ENCODE measurements at regions not wholly inside any gene's neighbourhood (a gene's known extent, or its start where the extent isn't known, plus 50 kb on each side); places are given as distances from the start of the nearest gene placed in this dataset.

DNA sequence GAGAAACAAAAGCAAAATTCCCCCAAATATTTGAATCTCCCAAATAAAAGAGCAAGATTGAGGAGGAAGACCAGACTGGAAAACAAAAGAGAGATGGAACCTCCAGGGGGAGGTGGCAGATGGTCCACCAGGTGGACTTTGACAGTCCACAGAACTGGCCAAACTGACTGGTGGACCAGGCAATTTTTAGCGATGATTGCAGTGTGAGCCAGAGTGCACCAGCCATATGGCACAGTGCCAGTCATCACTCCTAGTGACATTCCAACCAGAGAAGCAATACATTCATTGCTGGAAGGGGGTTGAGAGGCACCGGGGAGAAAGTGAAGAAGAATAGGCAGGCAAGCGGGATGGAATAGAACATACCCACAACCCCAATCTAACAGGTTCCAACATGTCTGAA, 182.9 kb downstream of the EXOC5 start:
- WGBS (ENCODE audit: low lambda C conversion rate, missing lambda C conversion rate), result 86% methylated on average over 3 of the region's 3 CpGs
- Histone ChIP-seq H2AFZ (no peak overlapping the region), H3K9me3 (ENCODE audit: low read depth) (no peaks in the 10 kb centered on the region), H3K79me2 (no peaks in the 10 kb centered on the region), H3K27me3 (no peaks in the 10 kb centered on the region), H3K27ac (no peak overlapping the region), H3K4me1 (ENCODE audit: insufficient read depth) (no peaks in the 10 kb centered on the region), H3K4me2 (no peak overlapping the region), H3K4me3 (no peak overlapping the region), H3K9me2 (replicated peaks; ENCODE audit: insufficient read depth) (no peaks in the 10 kb centered on the region), H3K36me3 (replicated peaks; ENCODE audit: insufficient read depth, low read depth) (no peaks in the 10 kb centered on the region), H4K20me1 (ENCODE audit: insufficient read depth, poor library complexity, severe bottlenecking) (no peaks in the 10 kb centered on the region)
- no peak for DNase-seq (ENCODE audit: low spot score)
- no peak for TF ChIP-seq EZH2 (IDR thresholded peaks at IDR 0.05; ENCODE audit: borderline replicate concordance)
- no peak for TF ChIP-seq CTCF (IDR thresholded peaks at IDR 0.05; ENCODE audit: poor library complexity)
- TF ChIP-seq EZH2phosphoT487 (IDR thresholded peaks at IDR 0.05; ENCODE audit: low read depth, severe bottlenecking, unreplicated experiment), result no peak

DNA sequence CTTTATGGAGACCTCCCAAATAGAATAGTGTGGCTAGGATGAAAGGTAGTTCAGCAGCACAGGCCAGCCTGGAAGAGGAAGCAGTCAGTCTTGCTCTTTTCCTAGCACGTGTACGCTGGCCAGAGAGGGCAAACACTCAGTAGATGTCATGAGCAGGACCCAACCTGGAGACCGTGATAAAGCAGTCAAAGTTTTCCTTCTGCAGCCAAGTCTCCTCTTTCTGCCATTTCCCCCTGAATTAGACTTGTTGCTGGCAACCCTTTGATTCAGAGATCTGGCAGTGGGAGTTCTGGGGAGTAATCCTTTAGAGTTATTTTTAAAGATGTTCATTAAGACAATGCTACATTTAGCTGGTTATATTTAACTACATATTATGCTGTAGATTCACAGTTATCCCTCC, 183.7 kb downstream of the EXOC5 start:
- 92% methylated on average over 3 of the region's 3 CpGs for WGBS (ENCODE audit: low lambda C conversion rate, missing lambda C conversion rate)
- no peak overlapping the region for H3K4me3 ChIP-seq
- no peak overlapping the region for H2AFZ ChIP-seq
- H4K20me1 ChIP-seq (ENCODE audit: insufficient read depth, poor library complexity, severe bottlenecking), result no peaks in the 10 kb centered on the region
- no peak for DNase-seq (ENCODE audit: low spot score)
- no peaks in the 10 kb centered on the region for H3K36me3 ChIP-seq (replicated peaks; ENCODE audit: insufficient read depth, low read depth)
- TF ChIP-seq CTCF (IDR thresholded peaks at IDR 0.05; ENCODE audit: poor library complexity), result no peak
- TF ChIP-seq EZH2phosphoT487 (IDR thresholded peaks at IDR 0.05; ENCODE audit: low read depth, severe bottlenecking, unreplicated experiment), result no peak
- TF ChIP-seq EZH2 (IDR thresholded peaks at IDR 0.05; ENCODE audit: borderline replicate concordance), result no peak
- H3K79me2 ChIP-seq, result no peaks in the 10 kb centered on the region
- H3K9me3 ChIP-seq (ENCODE audit: low read depth), result no peaks in the 10 kb centered on the region
- no peaks in the 10 kb centered on the region for H3K9me2 ChIP-seq (replicated peaks; ENCODE audit: insufficient read depth)
- no peak overlapping the region for H3K4me2 ChIP-seq
- H3K4me1 ChIP-seq (ENCODE audit: insufficient read depth), result no peaks in the 10 kb centered on the region
- H3K27ac ChIP-seq, result no peak overlapping the region
- no peaks in the 10 kb centered on the region for H3K27me3 ChIP-seq

DNA sequence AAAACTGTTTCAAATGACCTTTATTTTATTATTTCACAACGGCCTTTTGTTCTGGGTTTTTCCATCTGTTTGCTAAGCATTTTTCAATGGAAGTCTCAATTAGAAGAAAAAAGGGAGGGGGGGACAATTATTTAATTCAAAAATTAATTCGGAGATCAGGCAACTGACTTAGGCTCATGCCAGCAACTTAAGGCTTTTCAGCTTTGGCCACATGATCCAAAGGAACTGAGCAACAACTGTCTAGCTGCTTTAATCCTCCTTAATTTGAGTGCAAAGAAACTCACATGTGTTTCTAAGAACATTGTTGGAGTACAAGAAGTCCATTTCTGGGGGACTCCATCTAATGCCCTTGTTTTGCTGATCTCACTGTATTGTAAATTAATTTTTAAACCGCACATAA, 188.0 kb downstream of the EXOC5 start:
- no peaks in the 10 kb centered on the region for H3K27me3 ChIP-seq
- H3K4me3 ChIP-seq, result no peak overlapping the region
- H3K79me2 ChIP-seq, result no peaks in the 10 kb centered on the region
- DNase-seq (ENCODE audit: low spot score), result no peak
- no peak overlapping the region for H3K4me2 ChIP-seq
- no peaks in the 10 kb centered on the region for H3K4me1 ChIP-seq (ENCODE audit: insufficient read depth)
- H4K20me1 ChIP-seq (ENCODE audit: insufficient read depth, poor library complexity, severe bottlenecking), result no peaks in the 10 kb centered on the region
- WGBS (ENCODE audit: low lambda C conversion rate, missing lambda C conversion rate), result 89% methylated on average over 3 of the region's 3 CpGs
- H3K36me3 ChIP-seq (replicated peaks; ENCODE audit: insufficient read depth, low read depth), result no peaks in the 10 kb centered on the region
- TF ChIP-seq CTCF (IDR thresholded peaks at IDR 0.05; ENCODE audit: poor library complexity) (no peak), EZH2phosphoT487 (IDR thresholded peaks at IDR 0.05; ENCODE audit: low read depth, severe bottlenecking, unreplicated experiment) (no peak), EZH2 (IDR thresholded peaks at IDR 0.05; ENCODE audit: borderline replicate concordance) (no peak)
- H3K27ac ChIP-seq, result no peak overlapping the region
- H3K9me3 ChIP-seq (ENCODE audit: low read depth), result no peaks in the 10 kb centered on the region
- H3K9me2 ChIP-seq (replicated peaks; ENCODE audit: insufficient read depth), result no peaks in the 10 kb centered on the region
- H2AFZ ChIP-seq, result no peak overlapping the region

DNA sequence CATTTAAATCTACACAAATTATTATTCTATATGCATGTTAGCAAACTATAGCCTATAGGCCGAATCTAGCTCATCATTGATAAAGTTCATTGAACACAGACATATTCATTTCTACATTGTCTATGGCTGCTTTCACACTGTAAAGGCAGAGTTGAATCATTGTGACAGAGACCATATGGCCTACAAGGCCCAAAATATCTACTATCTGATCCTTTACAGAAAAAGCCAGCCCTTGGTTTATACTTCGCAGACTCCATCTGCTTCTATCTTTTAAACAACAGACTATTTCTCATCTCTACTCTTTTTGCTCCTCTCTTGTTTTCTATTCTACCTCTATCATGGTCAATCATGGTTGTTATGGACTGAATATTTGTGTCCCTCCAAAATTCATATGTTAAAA, 190.7 kb downstream of the EXOC5 start:
- DNase-seq (ENCODE audit: low spot score), result no peak
- TF ChIP-seq EZH2 (IDR thresholded peaks at IDR 0.05; ENCODE audit: borderline replicate concordance) (no peak), CTCF (IDR thresholded peaks at IDR 0.05; ENCODE audit: poor library complexity) (no peak), EZH2phosphoT487 (IDR thresholded peaks at IDR 0.05; ENCODE audit: low read depth, severe bottlenecking, unreplicated experiment) (no peak)

More for the DNA sequence above, 190.7 kb downstream of the EXOC5 start:
- H3K9me3 ChIP-seq (ENCODE audit: low read depth), result no peaks in the 10 kb centered on the region
- H3K9me2 ChIP-seq (replicated peaks; ENCODE audit: insufficient read depth), result no peaks in the 10 kb centered on the region
- 85% methylated on average over 2 of the region's 2 CpGs for WGBS (ENCODE audit: low lambda C conversion rate, missing lambda C conversion rate)
- H3K27ac ChIP-seq, result no peak overlapping the region
- H3K27me3 ChIP-seq, result peaks cover 6% of the 10 kb centered on the region
- no peaks in the 10 kb centered on the region for H3K79me2 ChIP-seq
- H2AFZ ChIP-seq, result no peak overlapping the region
- no peaks in the 10 kb centered on the region for H3K4me1 ChIP-seq (ENCODE audit: insufficient read depth)
- H4K20me1 ChIP-seq (ENCODE audit: insufficient read depth, poor library complexity, severe bottlenecking), result no peaks in the 10 kb centered on the region
- H3K4me3 ChIP-seq, result no peak overlapping the region
- H3K36me3 ChIP-seq (replicated peaks; ENCODE audit: insufficient read depth, low read depth), result no peaks in the 10 kb centered on the region
- H3K4me2 ChIP-seq, result no peak overlapping the region

All from hepatocyte (in vitro differentiated cells).